Ishikawa (cell line): ENCODE measurements at regions not wholly inside any gene's neighbourhood (a gene's known extent, or its start where the extent isn't known, plus 50 kb on each side); places are given as distances from the start of the nearest gene placed in this dataset.

Experiments
- CEBPB ChIP-seq: IDR thresholded peaks from 2 replicates; pipeline ENCODE4 v1.6.1; 2012
- CREB1 ChIP-seq: IDR thresholded peaks from 2 replicates; pipeline ENCODE4 v1.6.1; 2012; ENCODE audit warnings: low read depth
- EGR1 ChIP-seq: IDR thresholded peaks from 2 replicates; pipeline ENCODE4 v1.6.1; 2012
- EP300 ChIP-seq: IDR thresholded peaks from 2 replicates; pipeline ENCODE4 v1.6.1; 2012; ENCODE audit warnings: borderline replicate concordance
- FOXM1 ChIP-seq: IDR thresholded peaks from 2 replicates; pipeline ENCODE4 v1.6.1; 2012; ENCODE audit warnings: low read depth, borderline replicate concordance
- NFIC ChIP-seq: IDR thresholded peaks from 2 replicates; pipeline ENCODE4 v1.6.1; 2012
- RAD21 ChIP-seq: IDR thresholded peaks from 2 replicates; pipeline ENCODE4 v1.6.1; 2012; ENCODE audit warnings: low read depth
- TAF1 ChIP-seq: IDR thresholded peaks from 2 replicates; pipeline ENCODE4 v1.6.1; 2012; ENCODE audit warnings: low read depth, mild to moderate bottlenecking
- TCF12 ChIP-seq: IDR thresholded peaks from 2 replicates; pipeline ENCODE4 v1.6.1; 2012; ENCODE audit warnings: low read depth
- TEAD4 ChIP-seq: IDR thresholded peaks from 2 replicates; pipeline ENCODE4 v1.6.1; 2012
- YY1 ChIP-seq: IDR thresholded peaks from 2 replicates; pipeline ENCODE4 v1.6.1; 2012; ENCODE audit warnings: low read depth
- ZBTB7A ChIP-seq: IDR thresholded peaks from 2 replicates; pipeline ENCODE4 v1.6.1; 2012; ENCODE audit warnings: low read depth
- TF ChIP-seq, protein P1 (sequence below): IDR thresholded peaks from 2 replicates; pipeline ENCODE4 v1.6.1; 2012
- TF ChIP-seq, protein P2 (sequence below): IDR thresholded peaks from 2 replicates; pipeline ENCODE4 v1.6.1; 2012
- TF ChIP-seq, protein P3 (sequence below): IDR thresholded peaks from 2 replicates; pipeline ENCODE4 v1.6.1; 2012; ENCODE audit warnings: low read depth, mild to moderate bottlenecking

DNA sequence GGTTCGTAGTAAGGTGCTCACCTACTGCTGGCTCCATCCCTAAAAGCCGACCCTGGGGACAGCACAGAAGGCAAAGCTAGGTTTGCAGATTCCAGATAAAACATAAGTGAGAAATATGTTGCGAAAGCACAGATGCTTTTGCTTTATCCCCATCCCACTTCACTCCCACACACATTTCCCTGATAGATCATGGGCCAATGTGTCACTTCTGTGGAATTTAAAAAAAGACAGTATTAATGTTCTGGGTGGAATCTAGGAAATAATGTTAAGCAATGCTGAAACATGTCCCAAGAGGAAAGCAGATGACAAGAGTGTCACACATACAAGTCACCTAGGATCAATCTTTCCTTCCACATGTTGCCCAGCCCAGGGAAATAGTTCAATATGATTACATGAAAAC, 661.0 kb upstream of the MIR17HG start:
- TF ChIP-seq CREB1, result no peak
- TF ChIP-seq, protein P1, sequence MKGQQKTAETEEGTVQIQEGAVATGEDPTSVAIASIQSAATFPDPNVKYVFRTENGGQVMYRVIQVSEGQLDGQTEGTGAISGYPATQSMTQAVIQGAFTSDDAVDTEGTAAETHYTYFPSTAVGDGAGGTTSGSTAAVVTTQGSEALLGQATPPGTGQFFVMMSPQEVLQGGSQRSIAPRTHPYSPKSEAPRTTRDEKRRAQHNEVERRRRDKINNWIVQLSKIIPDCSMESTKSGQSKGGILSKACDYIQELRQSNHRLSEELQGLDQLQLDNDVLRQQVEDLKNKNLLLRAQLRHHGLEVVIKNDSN, result no peak
- TF ChIP-seq TEAD4, result no peak
- no peak for TF ChIP-seq CEBPB
- no peak for TF ChIP-seq YY1
- no peak for TF ChIP-seq ZBTB7A
- TF ChIP-seq TCF12, result no peak
- TF ChIP-seq EP300, result no peak
- TF ChIP-seq RAD21, result no peak
- TF ChIP-seq, protein P2, sequence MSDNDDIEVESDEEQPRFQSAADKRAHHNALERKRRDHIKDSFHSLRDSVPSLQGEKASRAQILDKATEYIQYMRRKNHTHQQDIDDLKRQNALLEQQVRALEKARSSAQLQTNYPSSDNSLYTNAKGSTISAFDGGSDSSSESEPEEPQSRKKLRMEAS, result no peak
- TF ChIP-seq TAF1, result no peak
- TF ChIP-seq FOXM1, result no peak
- no peak for TF ChIP-seq NFIC
- no peak for TF ChIP-seq EGR1
- TF ChIP-seq, protein P3, sequence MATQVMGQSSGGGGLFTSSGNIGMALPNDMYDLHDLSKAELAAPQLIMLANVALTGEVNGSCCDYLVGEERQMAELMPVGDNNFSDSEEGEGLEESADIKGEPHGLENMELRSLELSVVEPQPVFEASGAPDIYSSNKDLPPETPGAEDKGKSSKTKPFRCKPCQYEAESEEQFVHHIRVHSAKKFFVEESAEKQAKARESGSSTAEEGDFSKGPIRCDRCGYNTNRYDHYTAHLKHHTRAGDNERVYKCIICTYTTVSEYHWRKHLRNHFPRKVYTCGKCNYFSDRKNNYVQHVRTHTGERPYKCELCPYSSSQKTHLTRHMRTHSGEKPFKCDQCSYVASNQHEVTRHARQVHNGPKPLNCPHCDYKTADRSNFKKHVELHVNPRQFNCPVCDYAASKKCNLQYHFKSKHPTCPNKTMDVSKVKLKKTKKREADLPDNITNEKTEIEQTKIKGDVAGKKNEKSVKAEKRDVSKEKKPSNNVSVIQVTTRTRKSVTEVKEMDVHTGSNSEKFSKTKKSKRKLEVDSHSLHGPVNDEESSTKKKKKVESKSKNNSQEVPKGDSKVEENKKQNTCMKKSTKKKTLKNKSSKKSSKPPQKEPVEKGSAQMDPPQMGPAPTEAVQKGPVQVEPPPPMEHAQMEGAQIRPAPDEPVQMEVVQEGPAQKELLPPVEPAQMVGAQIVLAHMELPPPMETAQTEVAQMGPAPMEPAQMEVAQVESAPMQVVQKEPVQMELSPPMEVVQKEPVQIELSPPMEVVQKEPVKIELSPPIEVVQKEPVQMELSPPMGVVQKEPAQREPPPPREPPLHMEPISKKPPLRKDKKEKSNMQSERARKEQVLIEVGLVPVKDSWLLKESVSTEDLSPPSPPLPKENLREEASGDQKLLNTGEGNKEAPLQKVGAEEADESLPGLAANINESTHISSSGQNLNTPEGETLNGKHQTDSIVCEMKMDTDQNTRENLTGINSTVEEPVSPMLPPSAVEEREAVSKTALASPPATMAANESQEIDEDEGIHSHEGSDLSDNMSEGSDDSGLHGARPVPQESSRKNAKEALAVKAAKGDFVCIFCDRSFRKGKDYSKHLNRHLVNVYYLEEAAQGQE, result no peak

DNA sequence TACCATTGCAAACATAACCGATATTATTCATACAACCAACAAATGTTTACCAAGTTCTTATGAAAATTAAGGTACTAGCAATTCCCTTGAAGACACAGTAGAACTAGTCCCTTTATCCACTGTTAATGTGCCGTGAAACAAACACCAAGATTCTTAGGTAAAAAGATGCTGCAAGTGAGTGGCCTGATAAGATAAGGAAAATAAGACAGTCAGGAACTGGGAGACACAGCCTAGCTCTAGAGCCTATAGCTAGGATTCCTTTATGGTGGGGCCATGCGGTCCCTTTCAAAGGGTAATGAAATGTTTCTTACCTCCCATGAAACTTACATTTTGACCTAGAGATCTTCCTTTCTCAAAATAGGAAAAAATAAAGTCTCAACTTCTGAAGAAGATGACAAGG, 658.4 kb upstream of the MIR17HG start:
- TF ChIP-seq EP300, result no peak
- TF ChIP-seq TCF12, result no peak
- TF ChIP-seq, protein P3, result no peak
- TF ChIP-seq ZBTB7A, result no peak
- TF ChIP-seq, protein P2, result no peak
- no peak for TF ChIP-seq EGR1
- no peak for TF ChIP-seq CREB1
- no peak for TF ChIP-seq RAD21
- no peak for TF ChIP-seq TEAD4
- TF ChIP-seq NFIC, result no peak
- TF ChIP-seq YY1, result no peak
- no peak for TF ChIP-seq FOXM1

DNA sequence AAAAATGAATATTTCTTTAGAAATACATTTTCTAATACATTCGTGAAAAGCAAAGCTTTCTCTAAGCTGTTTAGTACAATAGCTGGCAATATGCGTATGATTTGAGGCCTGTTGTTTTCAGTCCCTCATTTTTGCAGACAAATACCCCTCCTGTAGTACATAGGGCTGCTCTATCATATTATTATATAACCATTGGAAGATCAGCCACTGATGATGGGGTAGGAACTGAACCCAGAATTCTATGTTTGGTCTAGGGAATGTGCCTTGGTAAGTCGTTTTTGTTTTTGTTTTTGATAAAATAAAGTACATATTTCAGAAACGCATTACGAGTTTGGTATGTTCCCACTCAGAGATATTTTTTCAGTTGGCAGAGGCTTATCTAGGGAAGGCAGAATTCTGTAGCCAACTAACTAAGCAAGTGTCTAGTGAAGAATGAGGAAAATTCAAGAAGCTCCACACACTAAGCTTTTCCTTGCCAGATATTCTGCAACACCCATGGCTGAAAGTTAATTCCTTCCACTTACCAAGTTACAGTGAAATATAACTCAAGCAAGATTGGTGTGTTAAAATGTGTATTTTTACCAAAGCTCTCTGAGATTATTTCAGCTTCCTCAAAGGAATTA, 656.9 kb upstream of the MIR17HG start:
- TF ChIP-seq TAF1 (no peak), NFIC (no peak), TCF12 (no peak), CREB1 (no peak), YY1 (no peak), RAD21 (no peak), CEBPB (no peak), ZBTB7A (no peak), FOXM1 (no peak), EGR1 (no peak), EP300 (no peak), TEAD4 (no peak)
- TF ChIP-seq, protein P3, result no peak
- TF ChIP-seq, protein P1, result no peak
- TF ChIP-seq, protein P2, result no peak

DNA sequence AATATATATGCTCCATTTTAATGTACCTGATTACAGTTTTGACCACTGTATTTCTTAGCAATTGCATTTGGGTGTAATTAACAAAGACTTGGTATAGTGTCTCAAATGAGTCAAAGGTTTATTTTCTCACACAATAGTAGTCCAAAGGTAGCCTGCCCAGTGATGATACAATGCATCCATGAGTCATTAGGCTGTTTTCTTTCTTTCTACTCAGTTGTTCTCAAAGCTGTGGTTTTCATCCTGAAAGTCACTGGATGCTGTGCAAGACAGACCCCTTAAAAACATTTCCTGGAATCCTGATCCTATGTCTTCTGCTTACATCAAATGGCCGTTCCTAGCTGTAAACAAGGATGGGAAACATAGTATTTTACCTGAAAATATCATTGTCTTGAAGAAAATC, 651.2 kb upstream of the MIR17HG start:
- TF ChIP-seq NFIC (no peak), TCF12 (no peak), TEAD4 (no peak), EP300 (no peak), TAF1 (no peak), YY1 (no peak), FOXM1 (no peak), RAD21 (no peak)
- TF ChIP-seq, protein P1, result no peak
- TF ChIP-seq, protein P3, result no peak
